ENCODE measurements at regions not wholly inside any gene's neighbourhood (a gene's known extent, or its start where the extent isn't known, plus 50 kb on each side); places are given as distances from the start of the nearest gene placed in this dataset.

DNA sequence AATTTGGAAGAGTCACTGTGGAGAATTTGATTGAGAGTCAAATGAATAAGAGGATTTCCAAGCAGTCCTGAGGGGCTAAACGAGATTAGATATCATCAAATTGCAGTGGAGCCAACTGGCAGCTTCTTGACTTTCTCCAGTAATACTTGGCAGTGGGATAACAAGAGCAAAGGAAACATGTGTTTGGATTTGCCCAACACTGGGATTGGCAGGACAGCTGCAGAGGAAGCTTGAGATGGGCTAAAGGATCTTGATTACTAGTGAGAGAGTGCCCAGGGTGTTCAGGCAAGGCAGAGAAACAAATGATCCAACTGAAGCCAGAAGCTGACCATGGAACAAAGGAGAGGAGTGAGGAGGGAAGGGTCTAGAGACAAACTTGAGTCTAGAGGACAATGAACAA is 356.0 kb upstream of the ISL1 start:
- H3K9me1 ChIP-seq (replicated peaks; ENCODE audit: control insufficient read depth, extremely low read depth, insufficient read depth, low read length), result no peaks in the 10 kb centered on the region
- no peaks in the 10 kb centered on the region for H3K4me1 ChIP-seq (ENCODE audit: control insufficient read depth, extremely low read depth, insufficient read depth, low read length)
- H3K79me2 ChIP-seq (ENCODE audit: control insufficient read depth, insufficient read depth, low read length), result no peaks in the 10 kb centered on the region
- intact Hi-C loops (cut with micrococcal nuclease), result no loop called here
- H3K27me3 ChIP-seq (ENCODE audit: control insufficient read depth in 2 of 2, insufficient read depth in 2 of 2, low read length in 2 of 2), result no peaks in the 10 kb centered on the region
- ChIA-PET CTCF (no interaction called here), POLR2A (no interaction called here)
- FAIRE-seq, result no peak
- no TSS peak for BruUV-seq (replicated peaks)
- H3K36me3 ChIP-seq (ENCODE audit: control insufficient read depth in 2 of 2, extremely low read depth in 1 of 2, insufficient read depth in 2 of 2, low read length in 2 of 2), result no peaks in the 10 kb centered on the region
- no peak overlapping the region for H2AFZ ChIP-seq (ENCODE audit: low read depth, low read length)
- H4K20me1 ChIP-seq (replicated peaks; ENCODE audit: control insufficient read depth, extremely low read depth, insufficient read depth, low read length), result no peaks in the 10 kb centered on the region
- no peak overlapping the region for H3K4me3 ChIP-seq (replicated peaks in 1 of 3; ENCODE audit: insufficient read depth in 1 of 3, low read depth in 1 of 3, low read length in 3 of 3)
- no peak overlapping the region for H3K4me2 ChIP-seq (ENCODE audit: insufficient read depth, low read length)
- no peak overlapping the region for H3K27ac ChIP-seq (ENCODE audit: insufficient read depth, low read depth, low read length)
- H3K9me3 ChIP-seq (replicated peaks; ENCODE audit: control insufficient read depth, insufficient read depth, low read length), result peaks cover 6% of the 10 kb centered on the region
- dilution Hi-C loops (cut with MboI; ENCODE audit: extremely low pct_ligation_motif_present, low sequenced_read_pairs), result no loop called here
- no peak for DNase-seq (ENCODE audit: low read depth, low spot score)
- no peak overlapping the region for H3K9ac ChIP-seq (replicated peaks; ENCODE audit: extremely low read depth, insufficient read depth, low read length)
- TF ChIP-seq MYC (IDR thresholded peaks at IDR 0.05; ENCODE audit: low read depth, low read length) (no peak), FOS (IDR thresholded peaks at IDR 0.05; ENCODE audit: borderline replicate concordance, insufficient read depth, low read length) (no peak), POLR2A (IDR thresholded peaks at IDR 0.05; ENCODE audit: low read depth, low read length) (no peak), POLR2AphosphoS5 (IDR thresholded peaks at IDR 0.05; ENCODE audit: insufficient read depth, low read depth, low read length) (no peak), EZH2 (IDR thresholded peaks at IDR 0.05; ENCODE audit: borderline replicate concordance, low read depth, low read length, severe bottlenecking) (no peak), GATA2 (IDR thresholded peaks at IDR 0.05; ENCODE audit: insufficient read depth, insufficient read length, low read depth, low read length) (no peak), JUN (IDR thresholded peaks at IDR 0.05; ENCODE audit: borderline replicate concordance, insufficient read depth, insufficient read length, low read depth) (no peak)
- TF ChIP-seq, protein P1, sequence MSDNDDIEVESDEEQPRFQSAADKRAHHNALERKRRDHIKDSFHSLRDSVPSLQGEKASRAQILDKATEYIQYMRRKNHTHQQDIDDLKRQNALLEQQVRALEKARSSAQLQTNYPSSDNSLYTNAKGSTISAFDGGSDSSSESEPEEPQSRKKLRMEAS (IDR thresholded peaks at IDR 0.05; ENCODE audit: insufficient read depth, insufficient read length), result no peak
- TF ChIP-seq, protein P2, sequence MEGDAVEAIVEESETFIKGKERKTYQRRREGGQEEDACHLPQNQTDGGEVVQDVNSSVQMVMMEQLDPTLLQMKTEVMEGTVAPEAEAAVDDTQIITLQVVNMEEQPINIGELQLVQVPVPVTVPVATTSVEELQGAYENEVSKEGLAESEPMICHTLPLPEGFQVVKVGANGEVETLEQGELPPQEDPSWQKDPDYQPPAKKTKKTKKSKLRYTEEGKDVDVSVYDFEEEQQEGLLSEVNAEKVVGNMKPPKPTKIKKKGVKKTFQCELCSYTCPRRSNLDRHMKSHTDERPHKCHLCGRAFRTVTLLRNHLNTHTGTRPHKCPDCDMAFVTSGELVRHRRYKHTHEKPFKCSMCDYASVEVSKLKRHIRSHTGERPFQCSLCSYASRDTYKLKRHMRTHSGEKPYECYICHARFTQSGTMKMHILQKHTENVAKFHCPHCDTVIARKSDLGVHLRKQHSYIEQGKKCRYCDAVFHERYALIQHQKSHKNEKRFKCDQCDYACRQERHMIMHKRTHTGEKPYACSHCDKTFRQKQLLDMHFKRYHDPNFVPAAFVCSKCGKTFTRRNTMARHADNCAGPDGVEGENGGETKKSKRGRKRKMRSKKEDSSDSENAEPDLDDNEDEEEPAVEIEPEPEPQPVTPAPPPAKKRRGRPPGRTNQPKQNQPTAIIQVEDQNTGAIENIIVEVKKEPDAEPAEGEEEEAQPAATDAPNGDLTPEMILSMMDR (IDR thresholded peaks at IDR 0.05; ENCODE audit: extremely low read depth in 1 of 2, insufficient read depth in 1 of 2, low read depth in 1 of 2, low read length in 2 of 2), result no peak

Data from endothelial cell of umbilical vein (primary cell).